GM20000 (cell line): ENCODE measurements at regions not wholly inside any gene's neighbourhood (a gene's known extent, or its start where the extent isn't known, plus 50 kb on each side); places are given as distances from the start of the nearest gene placed in this dataset.

Experiments used
- DNase-seq: peaks from one replicate; pipeline ENCODE4 v3.0.0; 2012; ENCODE audit warnings: low spot score
- CTCF ChIP-seq: IDR thresholded peaks from 2 replicates; pipeline ENCODE4 v1.5.1; 2012; ENCODE audit warnings: mild to moderate bottlenecking, control low read depth; ENCODE audit errors: extremely low read depth, missing control alignments

- DNase-seq, result no peak
- TF ChIP-seq CTCF, result no peak
Observed at GRCh38 chr11:64501500-64502427, 54.0 kb upstream of the SLC22A11 start.

GRCh38 chr11:64502634-64503033, 53.1 kb upstream of the SLC22A11 start:
- TF ChIP-seq CTCF, result no peak
- no peak for DNase-seq

GRCh38 chr11:64503186-64503753, 52.5 kb upstream of the SLC22A11 start:
- TF ChIP-seq CTCF, result no peak
- no peak for DNase-seq

- no peak for TF ChIP-seq CTCF
- DNase-seq, result no peak
Observed at GRCh38 chr11:64504999-64505398, 50.7 kb upstream of the SLC22A11 start.
